ENCODE measurements at regions not wholly inside any gene's neighbourhood (a gene's known extent, or its start where the extent isn't known, plus 50 kb on each side); places are given as distances from the start of the nearest gene placed in this dataset.
"Not testable (repeated sequence)": the region's sequence is repeated elsewhere in the genome, so short reads cannot be mapped to it uniquely, and the experiment has no call there.

- Histone ChIP-seq H3K4me1 (no peaks in the 10 kb centered on the region), H3K9me3 (no peaks in the 10 kb centered on the region), H3K36me3 (no peaks in the 10 kb centered on the region), H3K4me3 (no peak overlapping the region), H3K27me3 (peaks cover 0 to 2% (median 0%) of the 10 kb centered on the region in 3 donors), H3K27ac (no peak overlapping the region)
- intact Hi-C loops (cut with DNase I): no loop called here
- no peak for TF ChIP-seq POLR2A (IDR thresholded peaks at IDR 0.05)
- TF ChIP-seq EP300 (IDR thresholded peaks at IDR 0.05): no peak
- TF ChIP-seq CTCF (IDR thresholded peaks at IDR 0.05): no peak
- no peak for TF ChIP-seq POLR2AphosphoS5 (IDR thresholded peaks at IDR 0.05)
- DNase-seq: no peak
- WGBS, 2 donors: 86 to 93% methylated on average over 4 of the region's 4 CpGs
Measured at GRCh38 chr4:188433741-188434315, 294.6 kb downstream of the TRIML1 start.

GRCh38 chr4:188434643-188435042, 295.4 kb downstream of the TRIML1 start:
- Histone ChIP-seq H3K4me3 (no peak overlapping the region), H3K27me3 (no peaks in the 10 kb centered on the region), H3K27ac (no peak overlapping the region), H3K4me1 (no peaks in the 10 kb centered on the region), H3K36me3 (no peaks in the 10 kb centered on the region), H3K9me3 (no peaks in the 10 kb centered on the region)
- intact Hi-C loops (cut with DNase I): no loop called here
- no peak for DNase-seq
- WGBS, 2 donors: 84 to 88% methylated on average over 6 of the region's 6 CpGs
- TF ChIP-seq EP300 (IDR thresholded peaks at IDR 0.05): no peak
- no peak for TF ChIP-seq POLR2A (IDR thresholded peaks at IDR 0.05)
- no peak for TF ChIP-seq CTCF (IDR thresholded peaks at IDR 0.05)
- no peak for TF ChIP-seq POLR2AphosphoS5 (IDR thresholded peaks at IDR 0.05)

- H3K27ac ChIP-seq: no peak overlapping the region
- peaks cover 0 to 6% (median 0%) of the 10 kb centered on the region in 4 donors for H3K4me1 ChIP-seq
- intact Hi-C loops (cut with DNase I): no loop called here
- no peaks in the 10 kb centered on the region for H3K36me3 ChIP-seq
- H3K9me3 ChIP-seq: no peaks in the 10 kb centered on the region
- no peaks in the 10 kb centered on the region for H3K27me3 ChIP-seq
- 80 to 86% methylated on average over 4 of the region's 4 CpGs for WGBS, 2 donors
- DNase-seq: no peak
- TF ChIP-seq POLR2A (IDR thresholded peaks at IDR 0.05) (no peak), POLR2AphosphoS5 (IDR thresholded peaks at IDR 0.05) (no peak), EP300 (IDR thresholded peaks at IDR 0.05) (no peak), CTCF (IDR thresholded peaks at IDR 0.05) (no peak)
- no peak overlapping the region for H3K4me3 ChIP-seq
Measured at GRCh38 chr4:188435381-188435780, 296.1 kb downstream of the TRIML1 start.

- H3K36me3 ChIP-seq: no peaks in the 10 kb centered on the region
- no peak overlapping the region for H3K27ac ChIP-seq
- DNase-seq: no peak
- intact Hi-C loops (cut with DNase I): no loop called here
- peaks cover 0 to 7% (median 0%) of the 10 kb centered on the region in 4 donors for H3K4me1 ChIP-seq
- H3K9me3 ChIP-seq: no peaks in the 10 kb centered on the region
- no peak for TF ChIP-seq POLR2AphosphoS5 (IDR thresholded peaks at IDR 0.05)
- no peak for TF ChIP-seq POLR2A (IDR thresholded peaks at IDR 0.05)
- no peak for TF ChIP-seq EP300 (IDR thresholded peaks at IDR 0.05)
- no peak for TF ChIP-seq CTCF (IDR thresholded peaks at IDR 0.05)
- H3K27me3 ChIP-seq: no peaks in the 10 kb centered on the region
- H3K4me3 ChIP-seq: no peak overlapping the region
- WGBS, 2 donors: 77 to 78% methylated on average over 5 of the region's 5 CpGs
Measured at GRCh38 chr4:188437535-188437934, 298.3 kb downstream of the TRIML1 start.

GRCh38 chr4:188438391-188438824, 299.2 kb downstream of the TRIML1 start:
- intact Hi-C loops (cut with DNase I); H3K9me3 ChIP-seq; H3K36me3 ChIP-seq; H3K27ac ChIP-seq; DNase-seq; H3K4me1 ChIP-seq; H3K27me3 ChIP-seq; H3K4me3 ChIP-seq: not testable (repeated sequence)
- 55 to 75% methylated on average over 5 of the region's 5 CpGs for WGBS, 2 donors
